Stimulated activated CD4-positive, alpha-beta T cell treated with anti-CD3 and anti-CD28 coated beads, Interleukin-15, amount 100 ng/mL, for 48 hours (primary cell): ENCODE measurements at regions not wholly inside any gene's neighbourhood (a gene's known extent, or its start where the extent isn't known, plus 50 kb on each side); places are given as distances from the start of the nearest gene placed in this dataset.

Source experiments
- DNase-seq, 2 donors: peaks; one replicate each; pipeline ENCODE4 v3.0.0-alpha.2; 2020; ENCODE audit warnings: low read depth in 2 of 2

GRCh38 chr10:55160655-55161283 lies 359.7 kb upstream of the PCDH15 start:
- DNase-seq, result no peak

GRCh38 chr10:55158633-55159032 lies 357.6 kb upstream of the PCDH15 start:
- no peak for DNase-seq

GRCh38 chr10:55146032-55146431 lies 345.0 kb upstream of the PCDH15 start:
- no peak for DNase-seq

DNA sequence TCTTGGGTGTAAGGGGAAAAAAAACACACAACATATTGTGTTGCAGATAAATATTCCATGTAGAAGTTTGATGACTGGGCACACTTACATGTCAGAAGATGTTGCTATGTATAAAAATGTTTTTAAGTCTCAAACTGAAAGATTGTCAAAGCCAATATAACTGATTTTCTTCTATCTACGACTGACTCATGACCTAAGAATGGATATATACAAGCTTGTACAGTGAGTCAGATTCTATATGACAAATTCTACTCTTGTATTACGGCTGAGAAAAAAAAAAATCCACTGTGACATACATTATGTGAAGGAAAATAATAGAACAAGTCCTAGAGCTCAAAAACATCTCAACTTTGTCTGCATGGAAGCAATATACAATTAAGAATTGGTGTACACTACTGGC lies 343.0 kb upstream of the PCDH15 start:
- DNase-seq, result no peak

DNA sequence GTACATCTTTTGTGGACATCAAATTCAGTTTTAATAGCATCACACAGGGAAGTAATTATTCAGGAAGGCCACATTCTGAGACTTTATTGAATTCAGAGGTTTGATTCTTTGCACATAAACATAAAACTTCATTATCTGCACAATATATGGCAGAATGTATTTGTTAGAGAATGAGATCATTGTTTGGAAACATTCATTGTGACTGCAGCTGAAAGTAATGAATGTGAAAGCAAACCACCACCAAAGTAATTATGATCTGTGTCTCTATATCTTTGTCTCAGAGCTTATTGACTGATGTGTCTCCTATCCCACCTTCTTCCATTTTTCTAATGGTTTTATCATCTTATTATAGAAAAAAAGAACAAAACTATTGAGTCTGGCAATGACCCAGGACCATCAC lies 340.9 kb upstream of the PCDH15 start:
- DNase-seq, result no peak

DNA sequence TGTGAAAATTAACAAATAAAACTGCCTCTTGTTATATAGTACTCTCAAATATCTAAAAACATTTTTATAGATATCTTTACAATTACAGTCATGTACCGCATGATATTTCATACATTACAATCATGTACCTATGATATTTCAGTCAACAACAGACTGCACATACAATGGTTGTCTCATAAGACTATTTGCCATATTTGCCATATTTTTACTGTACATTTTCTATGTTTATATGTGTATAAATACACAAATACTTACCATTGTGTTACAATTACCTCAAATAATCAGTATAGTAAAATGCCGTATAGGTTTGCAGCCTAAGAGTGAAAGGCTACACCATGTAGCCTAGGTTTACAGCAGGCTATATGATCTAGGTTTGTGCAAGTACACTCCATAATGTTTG lies 336.0 kb upstream of the PCDH15 start:
- DNase-seq, result no peak

DNA sequence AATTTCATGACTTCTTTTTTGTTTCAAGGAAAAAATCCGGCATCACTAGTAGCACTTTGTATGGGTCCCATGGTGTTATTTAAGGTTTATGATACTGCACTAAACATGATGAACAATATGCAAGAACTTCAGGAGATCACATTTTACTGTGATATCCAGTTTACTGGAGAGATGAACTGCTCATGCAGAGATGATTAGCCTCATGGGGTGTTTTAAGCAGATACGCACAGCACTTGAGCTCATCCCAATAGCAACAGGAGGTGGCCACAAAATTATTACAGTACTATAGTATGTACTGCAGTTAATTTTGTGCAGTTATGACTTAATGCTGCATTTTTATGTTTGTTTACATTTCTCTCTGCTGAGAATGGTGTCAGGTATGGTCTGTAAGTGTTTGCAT lies 303.7 kb upstream of the PCDH15 start:
- DNase-seq, result no peak

DNA sequence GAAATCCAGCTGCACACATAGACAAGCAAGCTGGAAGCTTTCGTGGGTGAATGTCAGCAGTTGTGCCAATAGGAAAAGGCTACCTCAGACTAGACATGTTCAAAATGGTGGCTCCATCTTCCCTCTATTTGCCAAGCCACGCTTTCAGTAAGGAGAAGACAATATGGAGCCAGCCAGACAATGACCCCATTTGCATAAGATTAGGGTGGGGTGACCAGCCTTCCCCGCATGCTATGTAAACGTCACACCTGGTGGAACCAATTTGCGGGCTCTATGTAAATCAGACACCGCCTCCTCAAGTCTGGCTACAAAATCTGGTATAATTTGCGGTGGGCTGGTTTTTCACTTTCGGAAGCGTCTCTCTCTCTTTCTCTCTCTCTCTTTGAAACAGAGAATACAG lies 297.4 kb upstream of the PCDH15 start:
- DNase-seq, result no peak

DNA sequence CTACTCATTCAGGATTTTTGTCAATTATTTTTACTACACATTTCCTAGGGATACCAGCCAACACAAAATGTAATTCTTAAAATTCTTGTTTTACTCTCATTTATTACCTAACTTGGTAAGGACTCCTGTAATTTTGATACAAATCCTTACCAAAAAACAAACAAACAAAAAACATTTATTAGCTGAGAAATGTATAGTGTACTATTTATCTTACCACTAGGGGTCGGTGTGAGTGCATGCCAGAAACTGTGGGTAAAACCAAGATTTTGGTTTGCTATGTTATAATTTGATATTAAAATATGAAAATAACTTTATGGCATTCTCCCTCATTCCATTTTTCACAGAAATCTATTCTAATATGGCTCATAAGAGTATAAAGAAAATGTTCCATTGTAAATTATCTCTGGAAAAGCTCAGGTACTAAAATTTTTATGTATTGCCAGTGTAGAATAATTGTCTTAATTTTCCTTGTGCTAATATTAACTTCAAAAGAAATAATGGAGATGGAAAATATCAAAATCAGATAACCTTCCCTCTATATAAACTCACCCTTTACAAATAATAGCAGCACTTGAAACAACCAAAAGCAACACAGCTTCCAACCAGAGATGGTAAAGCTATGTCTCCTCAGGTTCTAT lies 290.8 kb upstream of the PCDH15 start:
- no peak for DNase-seq

- DNase-seq, result no peak
Measured at GRCh38 chr10:55078121-55078520, 277.1 kb upstream of the PCDH15 start.

DNA sequence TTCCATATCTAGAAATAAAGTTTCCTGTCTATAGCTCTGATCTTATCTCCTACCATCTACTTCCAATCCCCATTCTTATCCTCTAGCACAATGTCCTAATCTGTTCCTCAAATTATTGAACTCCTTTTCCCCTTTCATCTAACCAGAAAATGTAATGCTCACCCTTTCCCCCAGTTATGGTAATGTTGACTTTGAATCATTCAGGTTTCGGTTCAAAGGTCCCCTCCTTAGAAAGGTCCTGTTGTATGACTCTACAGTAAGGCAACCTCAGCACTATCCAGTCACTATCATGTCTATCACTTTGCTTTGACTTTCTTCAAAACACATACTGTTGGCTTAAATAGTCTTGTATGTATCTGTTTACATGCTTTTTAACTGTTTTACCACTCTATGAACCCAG lies 264.2 kb upstream of the PCDH15 start:
- no peak for DNase-seq

- no peak for DNase-seq
Measured at GRCh38 chr10:55063811-55064210, 262.8 kb upstream of the PCDH15 start.

DNA sequence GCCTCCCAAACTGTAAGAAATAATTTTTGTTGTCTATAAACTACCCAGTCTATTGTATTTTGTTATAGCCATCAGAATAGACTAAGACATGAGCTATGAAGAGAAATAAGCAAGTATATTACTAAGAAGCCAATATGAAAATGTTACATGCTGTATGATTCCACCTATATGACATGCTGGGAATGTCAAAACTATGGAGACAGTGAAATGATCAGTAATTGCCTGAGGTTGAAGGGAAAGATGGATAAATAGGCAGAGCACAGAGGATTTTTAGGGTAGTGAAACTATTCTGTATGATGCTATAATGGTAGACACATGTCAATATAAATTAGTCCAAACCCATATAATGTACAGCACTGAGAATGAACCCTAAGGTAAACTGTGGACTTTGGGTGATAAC lies 261.3 kb upstream of the PCDH15 start:
- DNase-seq, result no peak

GRCh38 chr10:55058800-55059199 lies 257.8 kb upstream of the PCDH15 start:
- no peak for DNase-seq

GRCh38 chr10:55051515-55051914 lies 250.5 kb upstream of the PCDH15 start:
- DNase-seq, result no peak

DNA sequence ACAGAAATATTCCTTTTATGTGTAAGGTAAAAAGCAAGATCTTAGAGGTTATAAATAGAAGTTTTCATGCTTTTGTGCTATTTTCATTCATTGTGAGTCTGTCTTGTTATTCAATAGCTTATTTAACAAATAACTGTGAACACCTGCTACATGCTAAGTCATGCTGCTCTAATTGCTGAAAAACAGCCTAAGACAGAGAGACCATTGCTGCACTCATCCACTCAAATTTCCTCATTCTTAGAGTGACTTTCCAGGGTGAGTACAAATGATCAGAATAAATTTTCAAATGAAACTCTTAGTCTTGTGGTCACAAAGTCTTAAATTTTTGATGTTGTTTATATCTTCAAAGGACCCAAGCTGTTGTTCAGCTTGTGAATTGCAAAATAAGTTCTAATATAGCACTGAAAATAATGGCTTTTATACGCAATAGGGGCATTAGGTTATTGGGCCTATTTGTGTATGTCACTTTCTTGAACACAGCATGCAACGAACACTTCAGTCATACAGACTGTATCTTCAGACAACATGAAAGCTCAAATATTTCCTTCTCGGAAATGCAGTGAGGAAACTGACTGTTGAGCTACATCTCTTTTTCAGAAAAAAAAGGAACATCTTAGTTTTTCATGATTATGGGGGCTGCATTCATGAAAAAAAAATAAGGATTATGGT lies 247.9 kb upstream of the PCDH15 start:
- DNase-seq, result no peak

DNA sequence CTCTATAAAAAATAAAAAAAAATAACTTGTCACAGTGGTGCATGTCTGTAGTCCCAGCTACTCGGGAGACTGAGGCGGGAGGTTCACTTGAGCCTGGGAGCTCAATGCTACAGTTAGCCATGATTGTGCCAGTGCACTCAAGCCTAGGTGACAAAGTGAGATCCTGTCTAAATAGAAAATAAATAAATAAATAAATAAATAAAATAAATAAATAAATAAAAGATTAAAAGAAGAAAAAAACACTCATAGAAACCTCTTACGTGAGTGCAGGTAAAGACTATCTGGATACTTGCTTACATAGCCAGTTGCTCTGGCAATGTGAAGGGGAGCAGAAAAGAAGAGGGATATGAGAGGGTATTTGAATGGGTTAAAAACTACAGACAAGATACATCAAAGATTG lies 242.5 kb upstream of the PCDH15 start:
- DNase-seq, result no peak

DNA sequence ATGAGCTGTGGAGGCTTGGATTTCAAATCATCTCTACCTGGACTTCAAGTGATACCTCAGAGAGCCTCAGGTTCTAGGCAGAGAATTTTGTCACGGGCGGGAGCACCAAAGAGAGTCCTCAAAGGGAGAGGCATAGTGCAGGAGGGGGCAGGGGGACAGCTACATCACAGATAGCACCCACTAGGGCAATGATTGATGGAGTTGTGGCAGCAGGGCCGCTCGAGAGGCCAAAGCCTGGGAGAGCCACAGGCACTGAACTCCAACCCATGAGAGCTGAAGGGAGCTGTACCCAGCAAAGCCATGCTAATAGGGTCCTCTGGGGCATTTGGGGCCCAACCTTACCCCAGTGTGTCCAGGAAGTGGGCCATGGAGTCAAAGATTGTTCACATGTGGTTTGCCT lies 232.0 kb upstream of the PCDH15 start:
- DNase-seq, result no peak

GRCh38 chr10:55024713-55025112 lies 223.7 kb upstream of the PCDH15 start:
- DNase-seq, result no peak

DNA sequence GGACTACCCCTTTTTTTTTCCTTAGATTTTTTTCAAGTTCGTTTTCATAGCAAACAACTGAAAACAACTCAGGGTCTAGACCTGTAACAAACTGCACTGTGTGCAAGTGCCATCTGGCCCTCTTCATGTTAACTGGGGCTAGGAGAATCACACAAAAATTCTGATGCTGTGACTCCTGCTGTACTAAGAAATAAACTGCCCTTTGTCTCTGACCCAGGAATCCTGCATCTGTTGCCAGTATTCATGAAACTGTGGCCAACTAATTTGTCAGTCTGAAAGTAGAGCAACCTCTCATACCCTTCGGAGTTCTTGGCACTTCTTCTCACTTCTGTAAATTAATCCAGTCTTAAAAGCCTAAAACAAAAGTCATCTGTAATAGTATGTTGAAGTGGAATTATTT lies 218.4 kb upstream of the PCDH15 start:
- no peak for DNase-seq

DNA sequence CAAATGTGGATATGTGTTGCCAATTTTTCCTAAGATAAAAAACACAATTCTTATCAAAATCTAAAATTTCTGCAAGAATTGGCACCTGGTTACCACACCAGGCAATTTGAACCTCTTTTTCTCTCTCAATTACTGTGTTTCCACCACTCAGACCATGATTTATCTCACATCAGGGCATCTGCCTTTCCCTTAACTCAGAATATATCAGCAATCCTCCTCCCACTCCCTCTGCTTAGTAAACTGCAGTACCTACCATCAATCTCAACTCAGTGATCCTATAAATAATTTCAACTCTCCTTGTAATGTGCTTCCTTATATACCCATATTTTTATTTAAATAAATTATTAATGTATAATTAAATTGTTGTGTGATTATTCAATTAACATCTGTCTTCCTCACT lies 212.3 kb upstream of the PCDH15 start:
- no peak for DNase-seq

GRCh38 chr10:55002420-55002819 lies 201.4 kb upstream of the PCDH15 start:
- DNase-seq, result no peak

DNA sequence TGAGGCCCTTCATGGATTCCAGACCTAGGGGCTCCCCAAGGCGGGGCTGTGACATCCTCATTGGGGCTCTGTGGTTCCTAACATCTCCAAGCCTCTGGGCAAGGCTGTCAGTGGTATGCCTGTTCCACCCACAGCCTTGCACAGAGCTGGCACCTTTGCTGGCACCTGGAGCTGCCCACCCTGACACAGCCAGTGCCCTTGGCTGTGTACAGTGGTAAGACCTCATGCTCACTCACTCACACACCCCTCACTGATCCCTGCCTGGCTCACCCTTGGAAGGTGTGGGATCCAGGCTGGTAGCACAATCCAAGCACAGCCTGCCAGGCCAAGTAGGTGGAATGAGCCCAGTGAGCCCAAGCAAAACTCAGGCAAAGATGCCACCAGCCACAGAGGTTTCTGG lies 200.4 kb upstream of the PCDH15 start:
- no peak for DNase-seq

- no peak for DNase-seq
Measured at GRCh38 chr10:54993148-54993547, 192.1 kb upstream of the PCDH15 start.
